DOHH2 (cell line): ENCODE measurements at regions not wholly inside any gene's neighbourhood (a gene's known extent, or its start where the extent isn't known, plus 50 kb on each side); places are given as distances from the start of the nearest gene placed in this dataset.

Source experiments
- CTCF ChIP-seq: fragments of 200-600 bp; sonication (generic); IDR thresholded peaks from one replicate; pipeline ENCODE4 v1.5.1; 2014; ENCODE audit warnings: antibody characterized with exemption, mild to moderate bottlenecking, low read depth, low read length; ENCODE audit not compliant: poor library complexity, severe bottlenecking
- EZH2phosphoT487 ChIP-seq: fragments of 200-600 bp; sonication (generic); IDR thresholded peaks from 2 replicates; pipeline ENCODE4 v1.6.1; 2017; ENCODE audit warnings: borderline replicate concordance, mild to moderate bottlenecking, antibody characterized with exemption, low read length, moderate library complexity, mixed read lengths

DNA sequence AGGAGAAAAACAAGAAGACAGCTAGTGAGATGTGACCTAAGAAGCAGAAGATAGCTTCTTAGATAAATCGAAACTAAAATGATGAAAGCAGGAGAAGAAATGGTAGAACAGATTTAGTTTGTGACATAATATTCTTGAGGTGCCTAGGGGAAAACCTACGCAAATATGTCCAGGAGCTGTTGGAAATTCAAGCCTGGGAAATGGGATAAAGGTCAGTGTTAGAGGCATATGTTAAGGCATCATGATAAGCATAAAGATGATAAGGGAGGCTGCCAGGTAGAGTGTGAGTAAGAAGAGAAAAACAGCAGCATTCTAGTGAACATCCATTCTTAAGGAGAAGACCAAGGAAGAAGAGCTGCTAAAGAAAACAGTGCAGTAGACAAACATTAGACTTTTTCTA is 109.6 kb upstream of the LGR5 start:
- no peak for TF ChIP-seq CTCF
- TF ChIP-seq EZH2phosphoT487: no peak
